ENCODE measurements at regions not wholly inside any gene's neighbourhood (a gene's known extent, or its start where the extent isn't known, plus 50 kb on each side); places are given as distances from the start of the nearest gene placed in this dataset.

DNA sequence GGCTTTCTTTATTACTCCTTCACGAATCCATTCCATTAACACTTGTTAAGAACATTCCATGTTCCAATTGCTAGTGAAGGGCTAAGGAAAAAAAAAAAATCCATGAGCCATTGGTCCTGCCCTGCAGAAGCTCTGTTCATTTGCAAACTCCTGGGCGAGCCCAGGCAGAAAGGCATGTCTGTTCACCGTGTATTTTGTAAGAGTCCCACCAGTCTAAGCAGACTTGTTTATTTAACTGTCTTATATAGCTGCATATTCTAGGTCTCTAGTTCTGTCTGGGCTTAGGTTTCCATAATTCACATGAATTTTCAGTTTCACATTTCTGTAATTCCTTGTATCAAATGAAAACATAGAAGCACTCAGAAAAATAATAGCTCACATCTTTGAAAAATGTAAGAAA lies 97.4 kb upstream of the POU2AF2 start:
- H3K4me3 ChIP-seq: no peak overlapping the region
- no peaks in the 10 kb centered on the region for H3K27me3 ChIP-seq
- no peaks in the 10 kb centered on the region for H3K9me3 ChIP-seq
- TF ChIP-seq, protein P1, sequence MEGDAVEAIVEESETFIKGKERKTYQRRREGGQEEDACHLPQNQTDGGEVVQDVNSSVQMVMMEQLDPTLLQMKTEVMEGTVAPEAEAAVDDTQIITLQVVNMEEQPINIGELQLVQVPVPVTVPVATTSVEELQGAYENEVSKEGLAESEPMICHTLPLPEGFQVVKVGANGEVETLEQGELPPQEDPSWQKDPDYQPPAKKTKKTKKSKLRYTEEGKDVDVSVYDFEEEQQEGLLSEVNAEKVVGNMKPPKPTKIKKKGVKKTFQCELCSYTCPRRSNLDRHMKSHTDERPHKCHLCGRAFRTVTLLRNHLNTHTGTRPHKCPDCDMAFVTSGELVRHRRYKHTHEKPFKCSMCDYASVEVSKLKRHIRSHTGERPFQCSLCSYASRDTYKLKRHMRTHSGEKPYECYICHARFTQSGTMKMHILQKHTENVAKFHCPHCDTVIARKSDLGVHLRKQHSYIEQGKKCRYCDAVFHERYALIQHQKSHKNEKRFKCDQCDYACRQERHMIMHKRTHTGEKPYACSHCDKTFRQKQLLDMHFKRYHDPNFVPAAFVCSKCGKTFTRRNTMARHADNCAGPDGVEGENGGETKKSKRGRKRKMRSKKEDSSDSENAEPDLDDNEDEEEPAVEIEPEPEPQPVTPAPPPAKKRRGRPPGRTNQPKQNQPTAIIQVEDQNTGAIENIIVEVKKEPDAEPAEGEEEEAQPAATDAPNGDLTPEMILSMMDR (IDR thresholded peaks at IDR 0.05): no peak
- no peak for TF ChIP-seq POLR2A (IDR thresholded peaks at IDR 0.05)
- 65% methylated on average over 3 of the region's 3 CpGs for WGBS (ENCODE audit: insufficient coverage, low coverage, low lambda C conversion rate, missing lambda C conversion rate)
- intact Hi-C loops (cut with DNase I): no loop called here
- no peak for ATAC-seq
- no peaks in the 10 kb centered on the region for H3K4me1 ChIP-seq
- no peak overlapping the region for H3K27ac ChIP-seq
- no peak for DNase-seq
- no peaks in the 10 kb centered on the region for H3K36me3 ChIP-seq

DNA sequence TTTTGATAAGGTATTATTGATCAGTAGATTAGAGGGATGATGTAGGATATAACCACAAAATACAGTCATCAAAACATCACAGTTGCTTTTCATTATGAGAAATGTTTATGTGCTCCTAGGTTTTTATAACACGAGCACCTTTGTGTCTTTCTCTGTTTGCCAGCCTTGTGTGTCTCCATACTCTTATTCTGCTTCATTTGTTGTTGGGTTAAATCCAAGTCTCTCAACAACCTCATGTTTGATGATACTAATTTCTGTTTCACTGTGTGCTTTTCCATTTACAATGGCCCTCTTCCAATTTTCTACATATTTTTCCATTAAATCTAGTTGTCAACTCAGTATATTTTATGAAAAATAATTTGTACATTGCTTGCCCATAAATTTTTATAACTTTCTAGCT lies 107.7 kb upstream of the POU2AF2 start:
- WGBS (ENCODE audit: insufficient coverage, low coverage, low lambda C conversion rate, missing lambda C conversion rate): 50% methylated on average over 1 of the region's 1 CpG
- no peak for ATAC-seq
- H3K9me3 ChIP-seq: no peaks in the 10 kb centered on the region

DNA sequence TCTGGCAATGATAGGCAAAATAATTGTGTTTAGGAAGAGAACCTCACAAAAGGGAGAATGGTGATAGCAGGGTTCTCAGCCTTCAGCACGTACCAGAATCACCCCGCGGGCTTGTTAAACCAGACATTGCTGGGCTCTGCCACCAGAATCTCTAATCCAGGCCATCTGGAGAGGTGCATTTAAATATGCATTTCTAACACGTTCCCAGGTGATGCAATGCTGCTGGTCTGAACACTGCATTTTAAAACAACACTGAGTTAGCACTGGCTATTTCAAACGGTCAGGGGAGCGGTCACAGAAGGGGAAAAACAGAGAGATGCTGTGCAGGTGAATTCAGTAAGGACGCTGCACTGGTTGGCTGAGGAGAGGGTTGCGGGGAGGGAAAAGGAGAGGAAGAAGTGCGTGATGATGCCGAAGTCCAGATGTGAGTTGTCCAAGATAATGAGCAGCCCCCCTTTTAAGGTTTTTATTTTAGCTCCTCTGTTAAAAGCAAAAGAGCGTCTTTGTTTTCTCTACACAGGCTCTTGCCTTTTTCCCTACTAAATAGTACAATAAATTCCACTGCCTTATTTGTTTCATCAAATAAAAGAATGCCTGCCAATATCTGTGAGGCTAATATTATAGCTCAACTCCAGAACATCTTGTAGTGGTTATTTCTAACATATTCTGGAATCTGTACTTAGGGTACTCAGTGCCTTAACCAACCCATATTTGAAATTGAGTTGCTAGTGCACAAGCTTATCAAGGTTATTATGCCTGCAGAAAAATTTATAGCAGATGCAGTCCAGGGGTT lies 109.6 kb upstream of the POU2AF2 start:
- Histone ChIP-seq H3K4me3 (no peak overlapping the region), H3K27ac (no peak overlapping the region), H3K9me3 (no peaks in the 10 kb centered on the region), H3K27me3 (no peaks in the 10 kb centered on the region), H3K4me1 (no peaks in the 10 kb centered on the region), H3K36me3 (no peaks in the 10 kb centered on the region)
- no peak for ATAC-seq
- TF ChIP-seq POLR2A (IDR thresholded peaks at IDR 0.05): no peak
- TF ChIP-seq, protein P1 (IDR thresholded peaks at IDR 0.05): no peak
- WGBS (ENCODE audit: insufficient coverage, low coverage, low lambda C conversion rate, missing lambda C conversion rate): 65% methylated on average over 8 of the region's 11 CpGs
- intact Hi-C loops (cut with DNase I): no loop called here
- no peak for DNase-seq

More for the DNA sequence above, 107.7 kb upstream of the POU2AF2 start:
- no peak overlapping the region for H3K27ac ChIP-seq
- intact Hi-C loops (cut with DNase I): no loop called here
- H3K4me1 ChIP-seq: no peaks in the 10 kb centered on the region
- H3K4me3 ChIP-seq: no peak overlapping the region
- H3K36me3 ChIP-seq: no peaks in the 10 kb centered on the region
- H3K27me3 ChIP-seq: no peaks in the 10 kb centered on the region
- no peak for TF ChIP-seq POLR2A (IDR thresholded peaks at IDR 0.05)
- TF ChIP-seq, protein P1 (IDR thresholded peaks at IDR 0.05): no peak
- no peak for DNase-seq

DNA sequence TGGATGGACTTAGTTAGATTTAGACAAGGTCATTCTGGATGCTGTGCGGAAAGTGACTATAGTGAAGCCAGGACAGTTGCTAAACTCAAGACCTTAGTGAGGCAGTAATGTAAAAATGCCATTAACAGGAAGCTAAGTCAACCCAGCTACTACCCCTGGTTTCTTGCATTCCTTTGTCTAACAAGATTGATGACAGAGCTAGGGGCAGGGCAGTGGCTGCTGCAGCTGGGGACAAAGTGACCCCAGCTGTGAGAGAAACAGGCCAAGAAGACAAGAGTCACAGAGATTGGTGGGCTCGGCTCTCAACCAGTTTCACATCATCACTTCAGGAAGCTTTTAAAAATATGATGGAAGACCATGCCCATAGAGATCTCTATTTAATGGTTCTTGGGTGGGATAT lies 110.4 kb upstream of the POU2AF2 start:
- WGBS (ENCODE audit: insufficient coverage, low coverage, low lambda C conversion rate, missing lambda C conversion rate): 83% methylated on average over 2 of the region's 2 CpGs

More for the DNA sequence above, 110.4 kb upstream of the POU2AF2 start:
- no peak for ATAC-seq
- intact Hi-C loops (cut with DNase I): no loop called here
- Histone ChIP-seq H3K4me3 (no peak overlapping the region), H3K27ac (no peak overlapping the region), H3K27me3 (no peaks in the 10 kb centered on the region), H3K9me3 (no peaks in the 10 kb centered on the region), H3K36me3 (no peaks in the 10 kb centered on the region), H3K4me1 (no peaks in the 10 kb centered on the region)
- no peak for DNase-seq
- no peak for TF ChIP-seq POLR2A (IDR thresholded peaks at IDR 0.05)
- TF ChIP-seq, protein P1 (IDR thresholded peaks at IDR 0.05): no peak
